Fibroblast of villous mesenchyme (primary cell): ENCODE measurements at regions not wholly inside any gene's neighbourhood (a gene's known extent, or its start where the extent isn't known, plus 50 kb on each side); places are given as distances from the start of the nearest gene placed in this dataset.

Experiments
- DNase-seq: peaks from one replicate; pipeline ENCODE4 v3.0.0-alpha.2; 2010; ENCODE audit warnings: low read depth
- H3K4me3 ChIP-seq: 2 replicates; pipeline ENCODE4 v1.5.1; 2011; ENCODE audit warnings: low read depth, mild to moderate bottlenecking, low read length
- CTCF ChIP-seq: IDR thresholded peaks from 2 replicates; pipeline ENCODE4 v1.5.1; 2012; ENCODE audit warnings: low read depth, mild to moderate bottlenecking, low read length; ENCODE audit not compliant: insufficient read depth

- DNase-seq, result no peak
These were observed 155.4 kb upstream of the LMO4 start for GRCh38 chr1:87173231-87173630.

DNA sequence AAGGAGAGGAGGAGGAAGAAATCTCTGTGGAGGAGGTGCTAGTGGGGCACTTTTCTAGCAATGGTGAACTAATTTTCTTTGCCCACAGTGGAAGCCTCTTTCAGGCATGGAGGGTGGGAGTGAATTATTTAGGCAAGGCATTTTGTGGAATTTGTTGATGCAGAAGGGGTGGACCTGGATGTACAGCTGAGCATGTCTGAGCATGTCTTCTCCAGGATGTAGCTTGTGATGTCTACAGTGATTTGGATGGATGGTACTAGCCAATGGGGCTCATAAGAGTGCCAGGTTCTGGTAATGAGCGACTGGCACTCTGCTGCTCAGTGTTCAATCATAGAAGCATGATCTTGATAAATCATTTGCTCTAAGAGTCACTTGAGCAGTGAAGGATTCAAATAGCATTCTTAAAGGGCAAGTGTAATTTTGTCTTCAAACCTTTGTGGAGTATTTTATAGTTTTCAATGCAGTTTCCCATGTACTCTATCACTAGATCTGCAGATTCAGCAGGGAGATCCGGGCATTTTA lies 153.9 kb upstream of the LMO4 start:
- no peak for DNase-seq
- TF ChIP-seq CTCF, result no peak
- no peak overlapping the region for H3K4me3 ChIP-seq

More at GRCh38 chr1:87173231-87173630, 155.4 kb upstream of the LMO4 start:
- H3K4me3 ChIP-seq, result no peak overlapping the region
- no peak for TF ChIP-seq CTCF

DNA sequence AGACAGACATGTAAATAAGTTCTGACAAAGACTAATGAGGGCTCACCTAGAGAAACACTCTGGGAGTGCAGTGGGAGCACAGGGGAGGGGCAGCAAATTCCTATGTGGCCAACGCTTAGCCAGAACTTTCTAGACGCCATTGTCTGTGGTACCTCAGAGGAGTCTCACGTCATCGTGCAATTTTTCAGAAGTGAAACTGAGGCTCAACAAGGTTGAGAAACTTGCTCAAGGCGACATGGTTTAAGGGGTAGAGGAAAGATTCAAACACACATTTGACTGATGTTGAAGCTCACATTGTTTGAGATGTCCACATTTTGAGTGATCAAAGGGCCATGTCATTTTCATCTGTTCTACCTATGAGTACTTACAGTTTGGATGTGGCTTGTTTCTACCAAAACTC lies 152.6 kb upstream of the LMO4 start:
- TF ChIP-seq CTCF, result no peak
- DNase-seq, result no peak
- no peak overlapping the region for H3K4me3 ChIP-seq

DNA sequence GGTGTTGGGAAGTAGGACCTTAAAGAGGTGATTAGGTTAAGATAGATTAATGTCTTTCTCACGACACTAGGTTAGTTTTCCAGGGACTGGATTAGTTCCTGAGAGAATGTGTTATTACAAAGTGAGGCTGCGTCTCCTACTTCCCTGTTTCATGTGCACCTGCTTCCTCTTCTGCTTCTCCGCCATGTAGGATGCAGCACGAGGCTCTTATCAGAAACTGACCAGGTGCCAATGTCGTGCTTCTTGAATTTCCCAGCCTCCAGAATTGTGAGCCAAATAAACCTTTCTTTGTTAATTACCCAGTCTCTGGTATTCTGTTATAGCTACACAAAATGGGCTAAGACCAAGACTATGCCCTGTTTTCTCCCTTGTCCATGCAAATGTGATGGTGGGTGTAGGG lies 152.2 kb upstream of the LMO4 start:
- no peak for DNase-seq
- TF ChIP-seq CTCF, result no peak
- H3K4me3 ChIP-seq, result no peak overlapping the region

GRCh38 chr1:87178441-87178840 lies 150.2 kb upstream of the LMO4 start:
- no peak for DNase-seq
- no peak overlapping the region for H3K4me3 ChIP-seq
- no peak for TF ChIP-seq CTCF

DNA sequence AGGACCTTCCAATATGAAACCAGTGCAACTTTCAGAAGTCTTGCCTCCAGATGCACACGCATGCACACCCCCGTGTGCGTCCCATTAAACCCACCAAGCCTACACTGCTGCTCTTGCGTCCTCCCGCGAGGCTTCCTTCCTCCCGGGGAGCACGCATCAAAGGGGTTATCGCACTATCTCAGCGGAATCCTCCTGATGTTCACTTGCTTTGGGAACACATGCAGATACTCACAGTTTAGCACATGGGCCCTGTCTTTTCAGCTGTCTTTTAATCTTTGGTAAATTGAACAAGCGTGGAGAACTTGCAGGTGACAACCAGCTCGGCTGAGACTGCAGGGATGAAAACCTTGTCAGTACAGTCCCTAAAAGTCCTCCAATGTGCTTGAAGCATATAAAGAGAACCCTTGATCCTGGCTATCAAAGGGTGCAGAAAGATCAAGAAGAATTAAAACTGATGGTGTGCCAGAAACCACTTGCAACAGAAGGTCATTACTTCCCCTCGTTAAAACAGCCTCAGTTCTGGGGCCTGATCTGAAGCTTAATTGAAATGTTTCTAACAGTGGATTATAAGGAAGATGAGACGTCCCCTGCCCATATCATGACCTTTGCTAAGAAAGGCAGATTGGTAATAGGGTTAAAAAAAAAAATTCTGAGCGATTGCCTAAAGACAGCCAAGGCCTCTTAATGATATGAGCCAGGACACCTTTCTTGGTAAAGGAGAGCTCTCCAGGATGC lies 149.4 kb upstream of the LMO4 start:
- TF ChIP-seq CTCF, result no peak
- no peak overlapping the region for H3K4me3 ChIP-seq
- DNase-seq, result no peak
